Mucosa of descending colon (tissue), 3 donors: ENCODE measurements at regions not wholly inside any gene's neighbourhood (a gene's known extent, or its start where the extent isn't known, plus 50 kb on each side); places are given as distances from the start of the nearest gene placed in this dataset.

Experiments used
- ATAC-seq: fragments of 200-7000 bp; cut with Tn5 transposase; one replicate; pipeline ENCODE4 v1.9.1; 2020; ENCODE audit warnings: mild to moderate bottlenecking, moderate library complexity
- DNase-seq, 3 donors: peaks; one replicate each; pipeline ENCODE4 v3.0.0-alpha.2; 2020
- H3K36me3 ChIP-seq: fragments of 200-600 bp; one replicate; pipeline ENCODE4 v1.8.0; 2021; ENCODE audit warnings: low read depth, mild to moderate bottlenecking
- H3K4me1 ChIP-seq: fragments of 200-600 bp; one replicate; pipeline ENCODE4 v1.8.0; 2021; ENCODE audit warnings: low read depth, mild to moderate bottlenecking
- H3K4me3 ChIP-seq: fragments of 200-600 bp; one replicate; pipeline ENCODE4 v1.8.0; 2021; ENCODE audit warnings: mild to moderate bottlenecking
- H3K9me3 ChIP-seq: fragments of 200-600 bp; one replicate; pipeline ENCODE4 v1.8.0; 2021; ENCODE audit warnings: mild to moderate bottlenecking
- CTCF ChIP-seq: fragments of 200-600 bp; IDR thresholded peaks from one replicate; pipeline ENCODE4 v1.8.0; 2022; ENCODE audit warnings: antibody characterized with exemption, mild to moderate bottlenecking
- intact Hi-C, 2 donors: fragments of 100-400 bp; cut with DNase I in 1 of 2; cut with micrococcal nuclease in 1 of 2; formaldehyde crosslinking; loops; one replicate each; pipeline versions ENCODE4 v1.11.0 to v1.11.1; 2022; cut with DNase I, micrococcal nuclease
- donor health status: DM: no; HTN: no; CAD: no; lungs with moderate emphysema.
- donor health status: DM: no; HTN: no; CAD: no.
- donor health status: DM: no; HTN: yes; CAD: no.

GRCh38 chr20:40962733-40963504 lies 65.7 kb upstream of the TOP1 start:
- peaks cover 3% of the 10 kb centered on the region for H3K4me1 ChIP-seq
- ATAC-seq (peak; percentile 91), DNase-seq (peak; percentile 60 to 76 (median 68))
- intact Hi-C loops, result loop anchor here in 1 of 2 donors (10.0 kb wide), 1 partner anchor 1698 kb away; no protein-coding TSS in a partner anchor
- no peak overlapping the region for H3K4me3 ChIP-seq
- no peaks in the 10 kb centered on the region for H3K36me3 ChIP-seq
- peak; percentile 83 for TF ChIP-seq CTCF
- no peaks in the 10 kb centered on the region for H3K9me3 ChIP-seq

- intact Hi-C loops, result loop anchor here in 1 of 2 donors (10.0 kb wide), 1 partner anchor 1699 kb away; no protein-coding TSS in a partner anchor
- ATAC-seq (no peak), DNase-seq (no peak)
- no peak for TF ChIP-seq CTCF
- H3K4me1 ChIP-seq, result peaks cover 3% of the 10 kb centered on the region
- H3K36me3 ChIP-seq, result no peaks in the 10 kb centered on the region
- no peak overlapping the region for H3K4me3 ChIP-seq
- H3K9me3 ChIP-seq, result no peaks in the 10 kb centered on the region
These were observed 65.1 kb upstream of the TOP1 start for GRCh38 chr20:40963505-40963845.

- no peaks in the 10 kb centered on the region for H3K36me3 ChIP-seq
- ATAC-seq (no peak), DNase-seq (no peak)
- no peaks in the 10 kb centered on the region for H3K9me3 ChIP-seq
- intact Hi-C loops, result loop anchor here (5.0 to 10.0 kb wide), 2 partner anchors 132 to 1701 kb away; no protein-coding TSS in a partner anchor
- no peak overlapping the region for H3K4me3 ChIP-seq
- peaks cover 3% of the 10 kb centered on the region for H3K4me1 ChIP-seq
- TF ChIP-seq CTCF, result no peak
These were observed 63.0 kb upstream of the TOP1 start for GRCh38 chr20:40965671-40966070.

- TF ChIP-seq CTCF, result no peak
- intact Hi-C loops, result loop anchor here (5.0 to 10.0 kb wide), 2 partner anchors 131 to 1701 kb away; no protein-coding TSS in a partner anchor
- no peak for ATAC-seq
These were observed 62.5 kb upstream of the TOP1 start for GRCh38 chr20:40966103-40966502.

GRCh38 chr20:40966516-40967185 lies 62.0 kb upstream of the TOP1 start:
- Histone ChIP-seq H3K4me3 (no peak overlapping the region), H3K36me3 (no peaks in the 10 kb centered on the region), H3K4me1 (peaks cover 3% of the 10 kb centered on the region), H3K9me3 (no peaks in the 10 kb centered on the region)
- DNase-seq, result no peak
- ATAC-seq, result no peak
- intact Hi-C loops, result loop anchor here (5.0 to 10.0 kb wide), 2 partner anchors 131 to 1702 kb away; no protein-coding TSS in a partner anchor
- no peak for TF ChIP-seq CTCF

More at GRCh38 chr20:40966103-40966502, 62.5 kb upstream of the TOP1 start:
- DNase-seq, result no peak
- H3K36me3 ChIP-seq, result no peaks in the 10 kb centered on the region
- no peak overlapping the region for H3K4me3 ChIP-seq
- H3K9me3 ChIP-seq, result no peaks in the 10 kb centered on the region
- H3K4me1 ChIP-seq, result peaks cover 3% of the 10 kb centered on the region
